IPS DF 6.9 (cell line): ENCODE measurements at regions not wholly inside any gene's neighbourhood (a gene's known extent, or its start where the extent isn't known, plus 50 kb on each side); places are given as distances from the start of the nearest gene placed in this dataset.

Experiments used
- DNase-seq: peaks from one replicate; pipeline ENCODE4 v3.0.0-alpha.2; 2013; ENCODE audit warnings: low read depth, low spot score
- H3K27ac ChIP-seq: one replicate; pipeline ENCODE4 v1.5.1; 2013; ENCODE audit warnings: low read length, control low read depth
- H3K27me3 ChIP-seq: 2 replicates; pipeline ENCODE4 v1.6.1; 2013; ENCODE audit warnings: mild to moderate bottlenecking, low read length; ENCODE audit not compliant: control insufficient read depth, insufficient read depth
- H3K36me3 ChIP-seq: 2 replicates; pipeline ENCODE4 v1.6.1; 2013; ENCODE audit warnings: low read length; ENCODE audit not compliant: control insufficient read depth, insufficient read depth
- H3K4me1 ChIP-seq: 2 replicates; pipeline ENCODE4 v1.6.1; 2013; ENCODE audit warnings: low read length; ENCODE audit not compliant: control insufficient read depth, insufficient read depth
- H3K4me3 ChIP-seq: 2 replicates; pipeline ENCODE4 v1.5.1; 2013; ENCODE audit warnings: mild to moderate bottlenecking, low read length
- H3K9me3 ChIP-seq: 2 replicates; pipeline ENCODE4 v1.6.1; 2013; ENCODE audit warnings: low read length, inconsistent platforms; ENCODE audit not compliant: control insufficient read depth, insufficient read depth
- whole genome bisulfite sequencing: extraction: QIAGEN DNeasy Blood & Tissue Kit; methylation state at CpG from one replicate; pipeline ENCODE4 v1.1.7; 2013; ENCODE audit warnings: mixed read lengths, missing lambda C conversion rate; ENCODE audit not compliant: insufficient read length, insufficient coverage; 5-methylcytosine and 5-hydroxymethylcytosine counted together

DNA sequence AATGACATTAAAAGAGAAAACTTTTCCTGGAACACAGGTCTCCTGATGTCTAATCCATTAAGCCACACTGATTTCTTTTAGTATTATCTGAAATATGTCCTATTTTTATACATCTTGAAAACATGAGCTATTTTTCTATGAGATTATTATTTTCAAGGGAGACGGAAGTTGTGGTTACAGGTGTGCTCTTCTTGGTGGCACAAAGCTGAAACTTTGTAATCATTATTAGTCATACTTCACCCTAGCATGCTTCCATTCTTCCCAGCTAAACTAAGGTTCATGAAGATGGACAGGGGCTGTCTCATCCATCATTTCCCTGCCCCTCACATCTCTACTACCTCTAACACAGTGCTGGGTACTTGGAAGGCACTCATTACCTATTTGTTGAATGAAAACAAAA, 85.6 kb upstream of the POU1F1 start:
- no CpG with 5 or more reads among the region's 1 CpG for WGBS
- no peak for DNase-seq
- Histone ChIP-seq H3K9me3 (no peaks in the 10 kb centered on the region), H3K27me3 (no peaks in the 10 kb centered on the region), H3K36me3 (no peaks in the 10 kb centered on the region), H3K27ac (no peak overlapping the region), H3K4me1 (no peaks in the 10 kb centered on the region), H3K4me3 (no peak overlapping the region)

DNA sequence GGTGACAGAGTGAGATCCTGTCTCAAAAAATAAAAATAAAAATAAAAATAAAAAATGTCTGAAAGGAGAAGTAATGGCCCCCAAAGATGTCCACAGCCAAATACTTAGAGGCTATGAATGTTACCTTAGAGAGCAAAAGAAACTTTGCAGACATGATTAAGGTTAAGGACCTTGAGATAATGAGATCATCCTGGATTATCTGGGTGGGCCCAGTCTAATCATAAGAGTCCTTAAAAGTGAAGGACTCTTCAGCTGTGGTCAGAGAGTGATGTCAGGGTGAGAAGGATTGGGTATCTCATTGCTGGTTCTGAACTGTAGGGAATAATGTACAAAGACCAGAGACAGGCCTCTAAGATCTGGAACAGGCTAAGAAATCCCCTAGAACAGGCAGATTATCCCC, 84.9 kb upstream of the POU1F1 start:
- H3K27ac ChIP-seq: no peak overlapping the region
- H3K4me1 ChIP-seq: no peaks in the 10 kb centered on the region
- H3K4me3 ChIP-seq: no peak overlapping the region
- H3K36me3 ChIP-seq: no peaks in the 10 kb centered on the region
- no peak for DNase-seq
- H3K9me3 ChIP-seq: no peaks in the 10 kb centered on the region
- no peaks in the 10 kb centered on the region for H3K27me3 ChIP-seq

DNA sequence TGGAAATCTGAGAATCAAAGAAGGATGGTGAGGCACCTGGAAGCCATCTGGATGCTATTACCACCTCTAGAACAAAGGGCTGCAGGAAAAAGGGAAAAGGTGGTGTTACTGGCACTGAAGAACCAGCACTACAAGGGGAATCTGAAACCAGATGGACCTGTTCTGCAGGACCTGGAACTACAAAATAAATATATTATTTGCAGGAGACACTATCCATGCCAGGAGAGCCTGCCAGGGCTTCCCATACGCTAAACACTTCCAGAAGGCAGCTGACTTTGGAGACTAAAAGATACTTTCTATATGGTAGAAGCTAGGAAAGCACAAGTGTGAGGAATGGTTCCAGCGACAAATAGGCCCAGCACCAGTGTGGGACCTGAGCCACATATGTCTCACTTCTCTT, 83.4 kb upstream of the POU1F1 start:
- Histone ChIP-seq H3K36me3 (no peaks in the 10 kb centered on the region), H3K27ac (no peak overlapping the region), H3K9me3 (no peaks in the 10 kb centered on the region), H3K4me1 (no peaks in the 10 kb centered on the region), H3K4me3 (no peak overlapping the region), H3K27me3 (no peaks in the 10 kb centered on the region)
- DNase-seq: no peak
- no CpG with 5 or more reads among the region's 2 CpGs for WGBS

DNA sequence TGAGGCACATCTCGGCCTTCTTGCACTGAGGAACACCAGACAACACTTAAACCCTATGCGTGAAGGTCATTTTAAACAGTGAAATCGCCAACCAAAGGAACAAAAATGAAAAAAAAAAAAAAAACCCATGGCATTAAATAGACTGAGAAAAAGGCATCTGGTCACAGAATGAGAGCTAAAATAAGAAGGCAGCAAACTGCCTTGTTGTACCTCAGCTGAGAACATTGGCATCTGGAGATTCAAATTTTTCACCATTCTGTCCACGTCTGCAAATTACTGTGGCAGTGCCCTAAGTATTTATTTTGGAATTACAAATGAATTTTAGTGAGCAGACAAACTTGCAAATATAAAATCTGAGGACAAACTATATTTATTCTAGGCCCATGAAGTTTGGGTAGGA, 82.6 kb upstream of the POU1F1 start:
- Histone ChIP-seq H3K4me3 (no peak overlapping the region), H3K4me1 (no peaks in the 10 kb centered on the region), H3K27ac (no peak overlapping the region), H3K36me3 (no peaks in the 10 kb centered on the region), H3K27me3 (no peaks in the 10 kb centered on the region), H3K9me3 (no peaks in the 10 kb centered on the region)
- no peak for DNase-seq
- WGBS: no CpG with 5 or more reads among the region's 4 CpGs

DNA sequence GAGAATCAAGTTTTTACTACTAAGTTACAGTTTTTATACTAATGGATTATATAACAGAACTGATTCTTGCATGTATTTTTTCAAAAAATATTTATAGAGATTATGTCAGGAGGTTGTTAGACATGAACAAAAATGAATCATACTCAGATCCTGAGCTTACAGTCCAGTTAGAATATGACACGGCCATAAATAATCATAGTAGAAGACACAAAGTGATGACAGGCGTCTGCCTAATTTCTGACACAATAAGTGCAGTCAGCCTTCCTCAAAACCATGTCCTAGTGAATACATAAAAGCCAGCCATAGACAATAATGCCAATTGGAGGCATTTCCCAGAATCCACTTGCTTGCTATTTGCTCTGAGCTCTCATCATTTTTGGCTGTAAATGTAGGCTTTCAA, 81.7 kb upstream of the POU1F1 start:
- no peaks in the 10 kb centered on the region for H3K9me3 ChIP-seq
- WGBS: no CpG with 5 or more reads among the region's 2 CpGs
- no peaks in the 10 kb centered on the region for H3K27me3 ChIP-seq

DNA sequence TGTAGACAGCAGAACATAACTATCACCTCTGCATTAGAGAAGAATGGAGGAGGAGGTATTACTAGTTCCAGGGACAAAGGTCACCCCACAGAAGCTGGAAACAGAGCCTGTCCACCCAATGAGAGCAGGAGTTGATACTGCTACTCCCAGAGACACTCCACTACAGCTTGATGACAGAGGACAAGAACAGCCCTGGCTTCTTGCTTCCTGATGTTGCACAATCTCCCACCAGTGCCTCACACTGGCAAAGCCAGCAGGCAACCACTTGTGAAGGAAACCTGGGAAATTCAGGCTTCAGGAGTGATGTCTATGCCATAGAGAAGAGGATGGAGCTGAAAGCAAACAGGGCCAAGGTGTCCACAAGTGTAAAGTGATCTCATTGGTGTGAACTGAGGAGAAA, 78.0 kb upstream of the POU1F1 start:
- no peaks in the 10 kb centered on the region for H3K27me3 ChIP-seq
- no peak for DNase-seq
- no peaks in the 10 kb centered on the region for H3K9me3 ChIP-seq
- no peaks in the 10 kb centered on the region for H3K4me1 ChIP-seq
- H3K27ac ChIP-seq: no peak overlapping the region
- no peaks in the 10 kb centered on the region for H3K36me3 ChIP-seq
- H3K4me3 ChIP-seq: no peak overlapping the region

More for the DNA sequence above, 81.7 kb upstream of the POU1F1 start:
- no peak overlapping the region for H3K4me3 ChIP-seq
- DNase-seq: no peak
- no peak overlapping the region for H3K27ac ChIP-seq
- H3K36me3 ChIP-seq: no peaks in the 10 kb centered on the region
- no peaks in the 10 kb centered on the region for H3K4me1 ChIP-seq

DNA sequence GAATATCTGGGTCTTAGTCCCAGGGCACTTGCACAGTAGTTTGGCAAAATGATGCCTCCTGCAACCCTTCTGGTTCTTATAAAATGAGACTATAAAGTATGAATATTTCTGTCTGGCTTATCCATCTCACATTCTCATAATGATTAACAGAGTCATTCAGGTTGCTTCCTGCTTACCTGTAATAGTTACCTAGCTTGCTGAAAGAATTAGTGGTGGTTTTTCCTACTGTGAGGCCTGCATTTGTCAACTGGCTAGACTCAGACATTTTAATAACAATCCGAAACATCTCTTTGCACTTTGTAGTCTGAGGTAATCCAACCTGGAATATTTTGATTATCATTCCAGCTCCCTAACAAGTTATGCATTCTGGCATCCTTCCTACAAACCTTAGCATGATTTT, 75.6 kb upstream of the POU1F1 start:
- Histone ChIP-seq H3K27ac (no peak overlapping the region), H3K4me1 (no peaks in the 10 kb centered on the region), H3K4me3 (no peak overlapping the region), H3K27me3 (no peaks in the 10 kb centered on the region), H3K36me3 (no peaks in the 10 kb centered on the region), H3K9me3 (no peaks in the 10 kb centered on the region)
- no CpG with 5 or more reads among the region's 1 CpG for WGBS
- DNase-seq: no peak

DNA sequence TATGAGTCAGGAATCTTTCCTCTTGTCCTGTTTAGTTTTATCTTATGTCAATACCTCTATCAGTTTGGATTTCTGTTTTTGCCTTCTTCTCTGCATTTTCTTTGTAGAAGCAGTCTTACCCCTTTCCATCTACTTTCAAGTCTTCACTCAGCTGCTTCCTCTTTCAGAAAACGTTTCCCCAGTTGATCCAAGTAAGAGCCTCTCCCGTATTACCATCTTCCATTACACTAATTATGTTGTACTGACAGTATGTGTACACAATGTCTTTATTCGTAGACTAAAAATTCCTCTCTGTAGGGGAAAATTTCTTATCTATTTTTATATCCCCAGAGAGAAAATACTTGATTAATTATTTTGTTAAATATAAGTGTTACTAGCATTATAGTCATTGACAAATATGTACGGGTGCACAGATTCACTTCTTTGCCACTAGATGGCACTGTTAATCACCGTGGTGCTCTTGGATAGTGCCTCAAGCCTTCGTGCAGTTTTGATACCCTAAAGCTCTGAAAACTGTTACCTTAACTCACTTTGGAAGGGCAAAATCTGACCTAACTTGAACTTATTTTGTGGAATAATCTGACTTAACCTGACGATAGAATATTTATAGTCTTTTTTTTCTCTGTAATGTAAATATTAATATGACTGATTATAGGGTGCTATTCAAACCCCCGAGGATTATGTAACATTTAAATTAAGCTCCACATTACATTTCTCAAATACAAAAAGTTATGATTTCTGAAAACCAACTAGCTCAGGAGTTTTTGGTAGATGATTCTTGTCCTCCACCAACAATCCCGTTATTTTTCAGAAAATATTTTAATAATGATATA, 74.2 kb upstream of the POU1F1 start:
- DNase-seq: peak; percentile 7
- no CpG with 5 or more reads among the region's 9 CpGs for WGBS
- Histone ChIP-seq H3K4me1 (no peaks in the 10 kb centered on the region), H3K27ac (no peak overlapping the region), H3K36me3 (no peaks in the 10 kb centered on the region), H3K4me3 (no peak overlapping the region), H3K9me3 (no peaks in the 10 kb centered on the region), H3K27me3 (no peaks in the 10 kb centered on the region)

DNA sequence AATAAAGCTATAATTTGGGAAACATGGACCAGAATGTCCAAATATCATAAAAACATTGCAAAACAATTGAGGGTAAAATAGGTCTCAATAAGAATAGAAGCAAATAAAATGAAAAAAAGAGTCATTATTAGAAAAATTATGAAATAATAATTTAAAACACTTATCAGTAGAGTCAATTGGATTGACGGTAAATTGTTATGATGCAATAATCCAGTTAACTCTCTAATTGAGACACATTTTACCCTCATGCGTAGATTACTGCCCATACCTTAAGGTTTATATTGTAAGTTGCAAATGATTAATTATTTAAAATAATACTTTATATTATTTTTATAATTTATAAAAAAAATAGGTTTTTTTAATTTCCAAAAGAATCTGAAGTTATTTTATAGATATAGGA, 73.4 kb upstream of the POU1F1 start:
- no peaks in the 10 kb centered on the region for H3K27me3 ChIP-seq
- H3K36me3 ChIP-seq: no peaks in the 10 kb centered on the region
- no peak overlapping the region for H3K27ac ChIP-seq
- no CpG with 5 or more reads among the region's 2 CpGs for WGBS
- H3K4me3 ChIP-seq: no peak overlapping the region
- no peaks in the 10 kb centered on the region for H3K4me1 ChIP-seq
- no peaks in the 10 kb centered on the region for H3K9me3 ChIP-seq
- no peak for DNase-seq

DNA sequence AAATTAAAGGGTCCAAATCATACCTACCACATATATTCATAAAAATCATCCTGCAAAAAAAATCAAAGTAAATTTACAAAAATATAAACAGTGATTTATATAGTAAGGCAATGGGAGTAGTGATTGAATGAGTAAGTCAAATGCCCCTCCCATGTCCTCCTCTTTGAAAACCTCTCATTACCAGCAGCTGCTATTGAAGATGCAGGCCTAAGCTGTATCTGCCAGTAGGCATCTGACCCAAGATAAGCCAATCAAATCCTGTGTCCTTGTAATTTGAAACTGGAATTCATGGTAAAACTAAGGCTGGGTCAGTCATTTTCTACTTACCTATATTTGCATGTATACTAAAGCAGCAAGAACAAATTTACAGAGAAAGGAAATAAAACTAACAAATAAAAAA, 60.4 kb upstream of the POU1F1 start:
- H3K27me3 ChIP-seq: no peaks in the 10 kb centered on the region
- H3K4me3 ChIP-seq: no peak overlapping the region
- H3K27ac ChIP-seq: no peak overlapping the region
- no peaks in the 10 kb centered on the region for H3K9me3 ChIP-seq
- H3K4me1 ChIP-seq: no peaks in the 10 kb centered on the region; the same call in 1 of the 2 replicates
- H3K36me3 ChIP-seq: no peaks in the 10 kb centered on the region
- no peak for DNase-seq

DNA sequence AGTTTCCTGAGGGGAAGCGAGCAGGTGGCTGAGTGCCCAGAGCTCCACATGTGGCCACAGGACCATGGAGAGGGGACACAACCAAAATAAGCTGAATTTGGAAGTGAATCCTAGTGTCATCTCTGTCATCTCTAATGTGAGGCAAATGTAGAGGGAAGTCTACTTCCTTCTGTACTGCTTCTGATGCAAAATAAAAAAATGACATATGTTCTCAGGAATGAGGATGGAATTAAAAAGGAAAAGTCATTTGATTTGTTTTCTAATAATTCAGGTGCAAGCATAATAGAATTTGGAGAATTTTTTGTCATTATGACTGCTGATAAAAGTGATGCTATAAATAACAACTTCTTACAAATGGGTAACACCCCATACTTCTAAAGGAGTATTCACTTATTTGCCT, 59.5 kb upstream of the POU1F1 start:
- no peak overlapping the region for H3K4me3 ChIP-seq
- no peak for DNase-seq
- WGBS: no CpG with 5 or more reads among the region's 1 CpG
- H3K4me1 ChIP-seq: no peaks in the 10 kb centered on the region; the same call in 1 of the 2 replicates
- no peaks in the 10 kb centered on the region for H3K9me3 ChIP-seq
- H3K27ac ChIP-seq: no peak overlapping the region
- H3K36me3 ChIP-seq: no peaks in the 10 kb centered on the region
- H3K27me3 ChIP-seq: no peaks in the 10 kb centered on the region
